Spleen (tissue), 11 donors: ENCODE measurements at regions not wholly inside any gene's neighbourhood (a gene's known extent, or its start where the extent isn't known, plus 50 kb on each side); places are given as distances from the start of the nearest gene placed in this dataset.

Experiments
- DNase-seq: peaks from one replicate; pipeline ENCODE4 v3.0.0-alpha.2; 2020
- H3K27ac ChIP-seq, 8 donors: fragments of 200-600 bp; sonication (generic) in 7 of 8; 1 replicate in 4 of 8; 2 replicates in 4 of 8; pipeline versions ENCODE4 v1.5.0 to v1.8.0; 2016 to 2021; ENCODE audit warnings: inconsistent platforms in 4 of 8, mild to moderate bottlenecking in 4 of 8, moderate library complexity in 1 of 8
- H3K27me3 ChIP-seq, 7 donors: fragments of 200-600 bp; sonication (generic) in 6 of 7; replicated peaks in 1 of 7; 1 replicate in 4 of 7; 2 replicates in 3 of 7; pipeline versions ENCODE4 v1.5.0 to v1.8.0; 2016 to 2021; ENCODE audit warnings: inconsistent platforms in 3 of 7, mild to moderate bottlenecking in 1 of 7
- H3K36me3 ChIP-seq, 6 donors: fragments of 200-600 bp; sonication (generic) in 5 of 6; 1 replicate in 4 of 6; 2 replicates in 2 of 6; pipeline versions ENCODE4 v1.5.0 to v1.8.0; 2016 to 2021; ENCODE audit warnings: inconsistent platforms in 2 of 6
- H3K4me1 ChIP-seq, 6 donors: fragments of 200-600 bp; sonication (generic) in 5 of 6; 1 replicate in 3 of 6; 2 replicates in 3 of 6; pipeline versions ENCODE4 v1.5.0 to v1.8.0; 2016 to 2021; ENCODE audit warnings: inconsistent platforms in 3 of 6
- H3K4me3 ChIP-seq, 8 donors: fragments of 200-600 bp; sonication (generic) in 7 of 8; 1 replicate in 4 of 8; 2 replicates in 4 of 8; pipeline versions ENCODE4 v1.5.0 to v1.8.0; 2016 to 2021; ENCODE audit warnings: inconsistent platforms in 4 of 8, mild to moderate bottlenecking in 4 of 8, moderate library complexity in 2 of 8
- H3K9me3 ChIP-seq, 8 donors: fragments of 200-600 bp; sonication (generic) in 7 of 8; 1 replicate in 4 of 8; 2 replicates in 4 of 8; pipeline versions ENCODE4 v1.5.0 to v1.8.0; 2016 to 2021; ENCODE audit warnings: inconsistent platforms in 4 of 8
- POLR2A ChIP-seq, 3 donors: fragments of 450-650 bp; IDR thresholded peaks; one replicate each; pipeline ENCODE4 v1.5.1; 2017; ENCODE audit warnings: antibody characterized with exemption in 3 of 3, mild to moderate bottlenecking in 1 of 3
- POLR2AphosphoS5 ChIP-seq, 3 donors: sonication (generic); formaldehyde crosslinking; IDR thresholded peaks; one replicate each; pipeline ENCODE4 v1.5.1; 2017; ENCODE audit warnings: antibody characterized with exemption in 3 of 3
- WGBS, 5 donors: extraction: QIAGEN DNeasy Blood & Tissue Kit in 3 of 5; methylation state at CpG; one replicate each; pipeline versions ENCODE4 v1.1.5 to v1.1.7; 2013 to 2018; 5-methylcytosine and 5-hydroxymethylcytosine counted together
- intact Hi-C: fragments of 100-400 bp; cut with DNase I; formaldehyde crosslinking; loops from one replicate; pipeline ENCODE4 v1.15.0; 2023; ENCODE audit warnings: low total_unique reads
- TF ChIP-seq, protein P1 (sequence below), 11 experiments: fragments of 200-600 bp in 7 of 11; fragments of 450-650 bp in 4 of 11; sonication (generic) in 4 of 11; IDR thresholded peaks in 8 of 11; conservative IDR thresholded peaks in 3 of 11; 1 replicate in 7 of 11; 2 replicates in 4 of 11; pipeline versions ENCODE4 v1.4.0 to v1.8.0; 2016 to 2021; ENCODE audit warnings: antibody characterized with exemption in 11 of 11, inconsistent platforms in 4 of 11, mild to moderate bottlenecking in 1 of 11
- donor health status: healthy with polysubstance abuse.
- donor health status: DM: no; HTN: no; CAD: no; lungs with moderate emphysema.
- donor health status: DM: no; HTN: no; CAD: no.
- donor health status: Bipolar disorder and iron deficiency.
- donor health status: healthy.
- donor health status: DM: no; HTN: no; CAD: no.
- donor health status: DM: yes; HTN: yes; CAD: no.

DNA sequence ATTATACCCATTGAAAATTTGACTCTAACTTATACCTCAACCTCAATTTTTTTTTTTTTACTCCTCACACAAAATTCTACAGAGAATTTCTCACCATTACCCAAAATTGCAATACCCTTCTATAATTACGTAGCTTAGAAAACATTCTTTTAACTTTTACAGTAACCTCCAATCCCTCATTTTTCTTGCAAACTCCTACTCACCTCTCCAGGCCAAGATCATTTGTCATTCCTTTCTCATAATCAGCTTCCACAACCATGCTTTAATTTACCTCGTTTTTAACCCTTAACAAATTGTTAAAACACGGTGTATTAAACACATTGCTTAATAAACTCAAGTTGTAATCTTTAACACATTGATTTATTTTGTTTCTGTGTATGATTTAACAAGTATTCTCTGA, 289.7 kb upstream of the TRAM1L1 start:
- TF ChIP-seq POLR2AphosphoS5 (IDR thresholded peaks at IDR 0.05) (no peak), POLR2A (IDR thresholded peaks at IDR 0.05) (no peak)
- TF ChIP-seq, protein P1, sequence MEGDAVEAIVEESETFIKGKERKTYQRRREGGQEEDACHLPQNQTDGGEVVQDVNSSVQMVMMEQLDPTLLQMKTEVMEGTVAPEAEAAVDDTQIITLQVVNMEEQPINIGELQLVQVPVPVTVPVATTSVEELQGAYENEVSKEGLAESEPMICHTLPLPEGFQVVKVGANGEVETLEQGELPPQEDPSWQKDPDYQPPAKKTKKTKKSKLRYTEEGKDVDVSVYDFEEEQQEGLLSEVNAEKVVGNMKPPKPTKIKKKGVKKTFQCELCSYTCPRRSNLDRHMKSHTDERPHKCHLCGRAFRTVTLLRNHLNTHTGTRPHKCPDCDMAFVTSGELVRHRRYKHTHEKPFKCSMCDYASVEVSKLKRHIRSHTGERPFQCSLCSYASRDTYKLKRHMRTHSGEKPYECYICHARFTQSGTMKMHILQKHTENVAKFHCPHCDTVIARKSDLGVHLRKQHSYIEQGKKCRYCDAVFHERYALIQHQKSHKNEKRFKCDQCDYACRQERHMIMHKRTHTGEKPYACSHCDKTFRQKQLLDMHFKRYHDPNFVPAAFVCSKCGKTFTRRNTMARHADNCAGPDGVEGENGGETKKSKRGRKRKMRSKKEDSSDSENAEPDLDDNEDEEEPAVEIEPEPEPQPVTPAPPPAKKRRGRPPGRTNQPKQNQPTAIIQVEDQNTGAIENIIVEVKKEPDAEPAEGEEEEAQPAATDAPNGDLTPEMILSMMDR (IDR thresholded peaks at IDR 0.05 in 8 of 11, conservative IDR thresholded peaks at IDR 0.05 in 3 of 11) = no peak
- Histone ChIP-seq H3K36me3 (no peaks in the 10 kb centered on the region), H3K27me3 (no peaks in the 10 kb centered on the region), H3K4me3 (no peak overlapping the region), H3K4me1 (no peaks in the 10 kb centered on the region), H3K27ac (no peak overlapping the region), H3K9me3 (peaks cover 0 to 4% (median 0%) of the 10 kb centered on the region in 8 donors)
- 44 to 57% (median 51%) methylated on average over 3 of the region's 3 CpGs for WGBS, 5 donors
- DNase-seq = no peak
- intact Hi-C loops = no loop called here

DNA sequence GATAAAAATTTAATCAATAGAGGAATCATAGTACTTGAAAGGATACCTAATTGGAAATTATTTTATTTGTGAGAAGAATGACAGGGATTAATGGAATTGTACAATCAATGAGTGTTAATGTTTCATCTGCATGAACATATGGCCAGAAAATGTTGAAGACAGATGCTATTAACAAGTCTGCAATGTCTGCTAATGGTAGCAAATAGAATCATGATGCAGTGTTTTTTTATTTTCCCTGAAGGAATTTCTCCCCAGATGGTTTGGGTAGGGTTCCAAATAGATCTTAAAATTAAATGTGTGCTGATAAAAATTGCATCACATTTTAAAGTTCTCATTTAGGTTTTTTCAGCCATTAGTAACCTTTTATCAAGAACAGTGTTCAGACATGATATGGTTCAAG, 291.3 kb upstream of the TRAM1L1 start:
- Histone ChIP-seq H3K9me3 (peaks cover 0 to 4% (median 0%) of the 10 kb centered on the region in 8 donors), H3K4me1 (no peaks in the 10 kb centered on the region), H3K4me3 (no peak overlapping the region), H3K27ac (no peak overlapping the region), H3K27me3 (no peaks in the 10 kb centered on the region), H3K36me3 (no peaks in the 10 kb centered on the region)
- no peak for DNase-seq
- intact Hi-C loops = no loop called here
- TF ChIP-seq, protein P1 (IDR thresholded peaks at IDR 0.05 in 8 of 11, conservative IDR thresholded peaks at IDR 0.05 in 3 of 11) = no peak
- TF ChIP-seq POLR2A (IDR thresholded peaks at IDR 0.05) = no peak

DNA sequence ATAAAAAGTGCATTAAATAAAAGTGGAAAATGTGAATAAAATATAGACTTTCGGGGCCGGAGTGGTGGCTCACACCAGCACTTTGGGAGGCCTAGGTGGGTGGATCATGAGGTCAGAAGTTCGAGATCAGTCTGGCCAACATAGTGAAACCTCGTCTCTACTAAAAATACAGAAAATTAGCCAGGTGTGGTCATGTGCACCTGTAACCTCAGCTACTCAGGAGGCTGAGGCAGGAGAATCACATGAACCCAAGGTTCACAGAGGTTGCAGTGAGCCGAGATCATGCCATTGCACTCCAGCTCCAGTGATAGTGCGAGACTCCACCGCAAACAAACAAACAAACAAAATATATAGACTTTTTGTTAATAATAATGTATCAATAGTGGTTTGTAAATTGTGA, 293.6 kb upstream of the TRAM1L1 start:
- no peak for DNase-seq
- Histone ChIP-seq H3K36me3 (no peaks in the 10 kb centered on the region), H3K27me3 (no peaks in the 10 kb centered on the region), H3K4me1 (no peaks in the 10 kb centered on the region), H3K4me3 (no peak overlapping the region), H3K27ac (no peak overlapping the region), H3K9me3 (no peaks in the 10 kb centered on the region)
- WGBS, 5 donors = 84 to 89% (median 85%) methylated on average over 7 of the region's 7 CpGs
- TF ChIP-seq POLR2AphosphoS5 (IDR thresholded peaks at IDR 0.05) (no peak), POLR2A (IDR thresholded peaks at IDR 0.05) (no peak)
- TF ChIP-seq, protein P1 (IDR thresholded peaks at IDR 0.05 in 8 of 11, conservative IDR thresholded peaks at IDR 0.05 in 3 of 11) = no peak
- intact Hi-C loops = no loop called here

DNA sequence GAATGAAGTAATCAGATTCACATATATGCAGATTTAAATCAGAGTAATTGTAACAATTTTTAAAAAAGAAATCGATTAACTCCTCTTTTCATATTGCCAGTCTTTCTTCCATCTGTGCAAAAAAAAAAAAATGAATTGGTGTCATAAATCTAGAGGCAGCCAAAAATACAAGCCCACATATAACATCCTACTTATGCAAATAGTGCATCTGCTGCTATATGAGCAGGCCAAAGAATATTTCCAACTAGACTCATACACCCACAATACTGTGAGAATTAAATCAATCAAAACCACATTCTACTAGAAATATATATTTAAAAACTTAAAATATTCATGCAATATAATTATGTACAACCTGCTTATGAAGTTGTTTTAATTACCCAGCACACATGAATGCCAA, 298.1 kb upstream of the TRAM1L1 start:
- TF ChIP-seq POLR2AphosphoS5 (IDR thresholded peaks at IDR 0.05) (no peak), POLR2A (IDR thresholded peaks at IDR 0.05) (no peak)
- no peaks in the 10 kb centered on the region for H3K27me3 ChIP-seq
- H3K4me3 ChIP-seq = no peak overlapping the region
- H3K36me3 ChIP-seq = no peaks in the 10 kb centered on the region
- WGBS, 5 donors = 86 to 93% (median 89%) methylated on average over 1 of the region's 1 CpG
- intact Hi-C loops = no loop called here
- no peaks in the 10 kb centered on the region for H3K4me1 ChIP-seq
- H3K9me3 ChIP-seq = no peaks in the 10 kb centered on the region
- no peak overlapping the region for H3K27ac ChIP-seq
- DNase-seq = no peak

DNA sequence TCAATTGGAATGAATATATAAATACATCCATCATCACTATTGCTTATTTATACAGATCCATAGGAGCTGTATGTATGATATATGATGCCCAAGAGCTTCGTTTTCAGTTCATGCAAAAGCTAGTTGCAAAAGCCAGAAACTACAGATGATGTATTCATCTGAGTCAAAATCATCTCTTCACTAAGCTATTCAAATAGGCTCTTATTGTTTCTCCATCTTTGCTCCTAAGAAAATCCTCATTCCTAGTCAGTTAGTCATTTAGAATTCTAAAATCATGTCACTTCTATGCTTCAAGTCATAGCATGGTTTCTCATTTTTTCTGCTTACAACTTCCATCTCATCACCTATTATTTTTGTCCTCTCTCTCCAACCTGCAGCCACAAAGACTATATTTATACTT, 300.1 kb upstream of the TRAM1L1 start:
- DNase-seq = no peak
- H3K36me3 ChIP-seq = no peaks in the 10 kb centered on the region
- no peaks in the 10 kb centered on the region for H3K27me3 ChIP-seq
- no peaks in the 10 kb centered on the region for H3K4me1 ChIP-seq
- intact Hi-C loops = no loop called here
- TF ChIP-seq POLR2A (IDR thresholded peaks at IDR 0.05) (no peak), POLR2AphosphoS5 (IDR thresholded peaks at IDR 0.05) (no peak)
- TF ChIP-seq, protein P1 (IDR thresholded peaks at IDR 0.05 in 8 of 11, conservative IDR thresholded peaks at IDR 0.05 in 3 of 11) = no peak
- H3K27ac ChIP-seq = no peak overlapping the region
- no peaks in the 10 kb centered on the region for H3K9me3 ChIP-seq
- no peak overlapping the region for H3K4me3 ChIP-seq
- WGBS, 5 donors = 44 to 64% (median 61%) methylated on average over 1 of the region's 1 CpG
